HepG2 (cell line): ENCODE measurements at regions not wholly inside any gene's neighbourhood (a gene's known extent, or its start where the extent isn't known, plus 50 kb on each side); places are given as distances from the start of the nearest gene placed in this dataset.
"Not testable (repeated sequence)": the region's sequence is repeated elsewhere in the genome, so short reads cannot be mapped to it uniquely, and the experiment has no call there.

Source experiments
- ATAC-seq: fragments of 200-7000 bp; cut with Tn5 transposase; 3 replicates; pipeline ENCODE4 v1.9.1; 2020; ENCODE audit warnings: mild to moderate bottlenecking, moderate library complexity
- BruUV-seq: library from RNA; stranded (reverse); fragments of 400-500 nt; replicated peaks from 2 replicates; lab custom pipeline; 2021; lab: Mats Ljungman, UMichigan
- CTCF ChIA-PET: fragments of 300-600 bp; formaldehyde crosslinking; extraction: SDS; loops from one replicate; lab custom pipeline; 2021; ENCODE audit warnings: low total read pairs, inconsistent platforms, low intra/inter-chr PET ratio; lab: Yijun Ruan, JAX
- POLR2A ChIA-PET: fragments of 350-600 bp; sonication (Branson Sonifier 250); formaldehyde crosslinking; loops from one replicate; lab custom pipeline; 2020; ENCODE audit warnings: antibody characterized with exemption, inconsistent platforms; lab: Yijun Ruan, JAX
- DNase-seq: peaks from one replicate; pipeline ENCODE4 v3.0.0-alpha.2; 2015; ENCODE audit warnings: low spot score
- FAIRE-seq: peaks from 3 replicates; lab custom pipeline; 2011; peaks lifted over from hg19 to GRCh38; lab: Jason Lieb, UNC
- H2AFZ ChIP-seq: one replicate; pipeline ENCODE4 v1.6.1; 2011; ENCODE audit warnings: low read length, inconsistent platforms
- H3K27ac ChIP-seq: fragments of 300-600 bp; 3 replicates; pipeline ENCODE4 v1.8.0; 2011; ENCODE audit warnings: mixed run types, mild to moderate bottlenecking, mixed read lengths, low read length, inconsistent platforms; ENCODE audit not compliant: insufficient read depth; ENCODE audit errors: extremely low read length
- H3K27me3 ChIP-seq, 2 experiments: fragments of 200-600 bp in 1 of 2; 2 replicates in 1 of 2; 3 replicates in 1 of 2; pipeline versions ENCODE4 v1.6.0 to v1.8.0; 2011; ENCODE audit warnings: low read length in 2 of 2, mild to moderate bottlenecking in 2 of 2, moderate library complexity in 2 of 2, inconsistent platforms in 1 of 2; ENCODE audit not compliant: insufficient read depth in 2 of 2, control insufficient read depth in 1 of 2
- H3K36me3 ChIP-seq, 2 experiments: fragments of 200-600 bp in 1 of 2; replicated peaks in 1 of 2; 2 replicates in 1 of 2; 3 replicates in 1 of 2; pipeline versions ENCODE4 v1.5.1 to v1.8.0; 2011; ENCODE audit warnings: low read length in 2 of 2, inconsistent platforms in 1 of 2; ENCODE audit not compliant: insufficient read depth in 2 of 2, control insufficient read depth in 1 of 2
- H3K4me1 ChIP-seq: 2 replicates; pipeline ENCODE4 v1.5.1; 2012; ENCODE audit warnings: low read length, inconsistent platforms; ENCODE audit not compliant: insufficient read depth
- H3K4me2 ChIP-seq: 2 replicates; pipeline ENCODE4 v1.6.0; 2011; ENCODE audit warnings: low read depth, low read length, inconsistent platforms
- H3K4me3 ChIP-seq, 3 experiments: fragments of 200-600 bp in 1 of 3; sonication (generic), shearing (Covaris generic) in 1 of 3; replicated peaks in 1 of 3; 2 replicates each; pipeline ENCODE4 v1.5.1; 2011 to 2016; ENCODE audit warnings: low read length in 3 of 3, inconsistent platforms in 2 of 3, low read depth in 2 of 3, mild to moderate bottlenecking in 2 of 3, control low read depth in 1 of 3, mixed read lengths in 1 of 3; ENCODE audit not compliant: insufficient read depth in 1 of 3
- H3K79me2 ChIP-seq: one replicate; pipeline ENCODE4 v1.6.1; 2011; ENCODE audit warnings: low read length, inconsistent platforms; ENCODE audit not compliant: insufficient read depth
- H3K9ac ChIP-seq: 2 replicates; pipeline ENCODE4 v1.6.0; 2011; ENCODE audit warnings: mild to moderate bottlenecking, low read depth, low read length, inconsistent platforms; ENCODE audit not compliant: insufficient read depth
- H3K9me3 ChIP-seq: 2 replicates; pipeline ENCODE4 v1.5.1; 2012; ENCODE audit warnings: mild to moderate bottlenecking, low read length
- H4K20me1 ChIP-seq: 2 replicates; pipeline ENCODE4 v1.6.0; 2011; ENCODE audit warnings: inconsistent platforms, mild to moderate bottlenecking, low read length, moderate library complexity; ENCODE audit not compliant: insufficient read depth
- FOSL1 ChIP-seq: sonication (generic); formaldehyde crosslinking; IDR thresholded peaks from 2 replicates; pipeline ENCODE4 v1.9.0; 2021; ENCODE audit warnings: missing genetic modification reagents, borderline replicate concordance
- KLF13 ChIP-seq: sonication (generic); formaldehyde crosslinking; IDR thresholded peaks from 2 replicates; pipeline ENCODE4 v1.4.0; 2020; ENCODE audit warnings: mild to moderate bottlenecking, missing genetic modification reagents
- ONECUT2 ChIP-seq: sonication (generic); formaldehyde crosslinking; IDR thresholded peaks from 2 replicates; pipeline ENCODE4 v1.4.0; 2020; ENCODE audit warnings: missing genetic modification reagents
- PITX1 ChIP-seq: sonication (generic); formaldehyde crosslinking; IDR thresholded peaks from 2 replicates; pipeline ENCODE4 v1.5.1; 2020; ENCODE audit warnings: mild to moderate bottlenecking, missing genetic modification reagents
- TRAFD1 ChIP-seq: sonication (generic); formaldehyde crosslinking; IDR thresholded peaks from 2 replicates; pipeline ENCODE4 v1.5.1; 2020; ENCODE audit warnings: missing genetic modification reagents, mild to moderate bottlenecking, borderline replicate concordance
- YY1 ChIP-seq: IDR thresholded peaks from 2 replicates; pipeline ENCODE4 v1.6.1; 2011; ENCODE audit warnings: low read length, low read depth, moderate library complexity, mild to moderate bottlenecking; ENCODE audit not compliant: insufficient read depth, insufficient replicate concordance
- ZHX2 ChIP-seq, 2 experiments: sonication (generic) in 1 of 2; formaldehyde crosslinking in 1 of 2; IDR thresholded peaks; 2 replicates each; pipeline versions ENCODE4 v1.6.1 to v1.9.0; 2014 to 2022; ENCODE audit warnings: antibody characterized with exemption in 1 of 2, borderline replicate concordance in 1 of 2, inconsistent platforms in 1 of 2, low read depth in 1 of 2, missing genetic modification reagents in 1 of 2
- ZNF30 ChIP-seq: sonication (generic); formaldehyde crosslinking; IDR thresholded peaks from 2 replicates; pipeline ENCODE4 v1.5.0; 2020; ENCODE audit warnings: mild to moderate bottlenecking, missing genetic modification reagents
- ZNF546 ChIP-seq: sonication (generic); formaldehyde crosslinking; conservative IDR thresholded peaks from 2 replicates; pipeline ENCODE4 v1.8.1; 2023; ENCODE audit warnings: mild to moderate bottlenecking, missing genetic modification reagents
- ZNF747 ChIP-seq: sonication (generic); formaldehyde crosslinking; IDR thresholded peaks from 2 replicates; pipeline ENCODE4 v1.8.1; 2023; ENCODE audit warnings: missing genetic modification reagents, mild to moderate bottlenecking, borderline replicate concordance
- ZNF772 ChIP-seq: sonication (generic); formaldehyde crosslinking; IDR thresholded peaks from 2 replicates; pipeline ENCODE4 v1.5.0; 2020; ENCODE audit warnings: mild to moderate bottlenecking, missing genetic modification reagents
- ZNF879 ChIP-seq: sonication (generic); formaldehyde crosslinking; IDR thresholded peaks from 2 replicates; pipeline ENCODE4 v1.8.1; 2023; ENCODE audit warnings: missing genetic modification reagents
- WGBS: methylation state at CpG from one replicate; pipeline ENCODE4 v1.1.6; 2017; ENCODE audit warnings: low lambda C conversion rate; 5-methylcytosine and 5-hydroxymethylcytosine counted together
- in situ Hi-C: cut with HindIII; loops from 2 replicates; pipeline ENCODE4 v1.10.0; 2017; ENCODE audit warnings: low pct_unique_long_range_greater_than_20kb; ENCODE audit not compliant: extremely low pct_ligation_motif_present
- intact Hi-C: fragments of 100-400 bp; cut with micrococcal nuclease; formaldehyde crosslinking; loops from one replicate; pipeline ENCODE4 v1.10.0; 2022; ENCODE audit not compliant: unreplicated experiment

- 89% methylated on average over 3 of the region's 3 CpGs for WGBS
- Histone ChIP-seq H3K9me3 (no peaks in the 10 kb centered on the region), H3K4me3 (no peak overlapping the region), H4K20me1 (no peaks in the 10 kb centered on the region), H3K27me3 (no peaks in the 10 kb centered on the region), H3K9ac (no peak overlapping the region), H3K79me2 (no peaks in the 10 kb centered on the region), H3K36me3 (no peaks in the 10 kb centered on the region), H2AFZ (no peak overlapping the region), H3K4me1 (peaks cover 59% of the 10 kb centered on the region), H3K4me2 (no peak overlapping the region), H3K27ac (no peak overlapping the region)
- in situ Hi-C loops, result no loop called here
- no TSS peak for BruUV-seq
- ChIA-PET CTCF (no interaction called here), POLR2A (interaction anchor here (1.3 to 1.9 kb wide), 2 partner anchors 70 to 181 kb away, joined by 3 to 8 read pairs; partner anchors contain the start of gene TENT5A)
- FAIRE-seq (no peak), ATAC-seq (no peak), DNase-seq (no peak)
- intact Hi-C loops, result no loop called here
- TF ChIP-seq ZNF30 (CRISPR knock-in tag), result no peak
- no peak for TF ChIP-seq ZNF747 (CRISPR knock-in tag)
- TF ChIP-seq KLF13 (CRISPR knock-in tag), result no peak
- TF ChIP-seq ONECUT2 (CRISPR knock-in tag), result no peak
- TF ChIP-seq TRAFD1 (CRISPR knock-in tag), result no peak
- no peak for TF ChIP-seq PITX1
- no peak for TF ChIP-seq YY1
- no peak for TF ChIP-seq ZHX2 (IDR thresholded peaks at IDR 0.05; ENCODE audit: low read depth)
- no peak for TF ChIP-seq ZHX2 (CRISPR knock-in tag; IDR thresholded peaks at IDR 0.05; ENCODE audit: borderline replicate concordance)
- no peak for TF ChIP-seq ZNF879
- TF ChIP-seq FOSL1, result no peak
- no peak for TF ChIP-seq ZNF546 (CRISPR knock-in tag)
- no peak for TF ChIP-seq ZNF772 (CRISPR knock-in tag)
Observed at GRCh38 chr6:81933089-81933488, 180.6 kb upstream of the TENT5A start.

- H2AFZ ChIP-seq, BruUV-seq, H3K4me2 ChIP-seq, H3K27ac ChIP-seq, H3K79me2 ChIP-seq, H3K9me3 ChIP-seq, H3K27me3 ChIP-seq, CTCF ChIA-PET, in situ Hi-C loops, H3K9ac ChIP-seq, FAIRE-seq, H3K36me3 ChIP-seq, DNase-seq, intact Hi-C loops, H3K4me3 ChIP-seq, ATAC-seq, H4K20me1 ChIP-seq: not testable (repeated sequence)
- POLR2A ChIA-PET, result interaction anchor here (1.9 kb wide), 1 partner anchor 180 kb away, joined by 8 read pairs; the partner anchor contains the start of gene TENT5A
- H3K4me1 ChIP-seq, result peaks cover 53% of the 10 kb centered on the region
Observed at GRCh38 chr6:81932448-81932847, 180.0 kb upstream of the TENT5A start.
